ENCODE measurements at regions not wholly inside any gene's neighbourhood (a gene's known extent, or its start where the extent isn't known, plus 50 kb on each side); places are given as distances from the start of the nearest gene placed in this dataset.

DNA sequence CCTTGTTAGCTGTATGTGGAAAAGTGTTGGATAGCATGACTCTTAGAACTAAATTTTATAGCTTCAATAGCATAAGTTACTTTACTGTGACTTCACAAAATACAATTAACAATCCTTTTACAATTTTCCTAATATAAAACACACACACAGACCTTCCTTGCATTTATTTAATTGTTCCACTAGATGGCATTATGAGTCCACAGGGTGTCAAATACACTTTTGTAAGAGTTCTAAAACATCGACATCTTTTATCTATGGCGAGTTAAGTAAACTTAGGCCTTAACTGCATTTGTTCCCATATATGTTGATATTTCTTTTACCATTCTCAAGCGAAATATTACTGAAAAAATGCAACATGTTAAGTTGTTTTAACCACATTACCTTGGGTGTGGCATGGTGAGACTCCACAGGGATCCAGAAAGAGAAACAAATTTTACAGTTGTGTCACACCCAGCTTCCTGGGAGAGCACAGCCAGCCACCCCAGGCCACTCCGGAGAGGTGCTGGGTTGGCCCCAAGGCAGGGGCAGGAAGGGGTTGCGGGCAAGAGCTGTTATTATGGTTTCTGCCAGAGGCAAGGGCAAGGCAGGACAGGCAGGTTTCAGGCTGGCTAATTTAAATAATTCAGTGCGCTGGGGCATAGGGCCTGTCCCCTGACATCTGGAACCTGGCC lies 312.4 kb upstream of the MC4R start:
- Histone ChIP-seq H3K9me3 (ENCODE audit: control insufficient read depth in 2 of 2, insufficient read depth in 1 of 2, low read length in 1 of 2) (no peaks in the 10 kb centered on the region), H3K27ac (ENCODE audit: low read depth in 1 of 2, low read length in 1 of 2) (no peak overlapping the region), H3K4me1 (ENCODE audit: control insufficient read depth in 2 of 2, insufficient read depth in 2 of 2, low read length in 2 of 2) (no peaks in the 10 kb centered on the region), H3K27me3 (ENCODE audit: control insufficient read depth in 2 of 2, insufficient read depth in 1 of 2, low read length in 1 of 2) (no peaks in the 10 kb centered on the region), H3K4me3 (ENCODE audit: low read length in 2 of 2) (no peak overlapping the region), H3K36me3 (ENCODE audit: control insufficient read depth in 2 of 2, insufficient read depth in 2 of 2, low read length in 1 of 2) (no peaks in the 10 kb centered on the region)
- 45% methylated on average over 6 of the region's 6 CpGs for WGBS
- DNase-seq (ENCODE audit: low read depth in 6 of 9, low spot score in 9 of 9): peak in 2 of 9 donors; percentile 1 to 11

DNA sequence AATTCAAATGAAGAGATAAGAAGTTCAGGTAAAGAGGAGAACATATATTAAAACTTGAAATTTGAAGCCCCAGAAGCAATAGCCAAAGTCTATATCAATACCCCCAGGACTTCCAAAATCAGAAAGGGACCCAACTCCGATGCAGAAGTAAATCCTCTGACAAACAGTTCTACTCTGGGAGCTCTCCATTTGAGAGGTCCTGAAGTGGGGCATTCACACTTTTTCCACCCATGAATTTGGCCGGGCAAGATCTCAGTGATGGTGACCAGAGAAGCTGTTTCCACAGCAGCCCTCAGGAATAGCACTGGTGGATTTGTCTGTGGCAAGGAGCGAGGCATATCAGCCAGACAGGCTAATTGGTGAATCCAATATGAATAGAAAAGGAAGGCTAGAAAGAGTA lies 313.6 kb upstream of the MC4R start:
- Histone ChIP-seq H3K36me3 (ENCODE audit: control insufficient read depth in 2 of 2, insufficient read depth in 2 of 2, low read length in 1 of 2) (no peaks in the 10 kb centered on the region), H3K9me3 (ENCODE audit: control insufficient read depth in 2 of 2, insufficient read depth in 1 of 2, low read length in 1 of 2) (no peaks in the 10 kb centered on the region), H3K27me3 (ENCODE audit: control insufficient read depth in 2 of 2, insufficient read depth in 1 of 2, low read length in 1 of 2) (no peaks in the 10 kb centered on the region), H3K4me3 (ENCODE audit: low read length in 2 of 2) (no peak overlapping the region), H3K4me1 (ENCODE audit: control insufficient read depth in 2 of 2, insufficient read depth in 2 of 2, low read length in 2 of 2) (no peaks in the 10 kb centered on the region), H3K27ac (ENCODE audit: low read depth in 1 of 2, low read length in 1 of 2) (no peak overlapping the region)
- no peak for DNase-seq (ENCODE audit: low read depth in 6 of 9, low spot score in 9 of 9)
- WGBS: 90% methylated on average over 3 of the region's 3 CpGs

DNA sequence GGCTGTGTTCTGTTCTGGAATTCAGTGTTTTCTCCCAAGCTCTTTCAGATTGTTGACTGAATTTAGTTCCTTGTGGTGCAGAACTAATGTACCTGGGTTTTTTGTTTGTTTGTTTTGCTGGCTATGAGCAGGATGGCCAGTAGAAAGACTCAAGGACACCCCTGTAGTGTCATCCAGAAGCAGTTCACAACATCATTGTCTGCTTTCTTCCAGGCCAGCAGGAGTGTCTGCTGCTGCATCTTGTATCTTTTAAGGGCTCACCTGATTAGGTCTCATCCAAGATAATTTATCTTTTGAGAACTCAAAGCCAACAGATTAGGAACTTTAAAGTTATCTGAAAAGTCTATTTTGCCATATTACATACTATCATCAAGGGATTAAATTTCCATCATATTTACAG lies 318.5 kb upstream of the MC4R start:
- H3K36me3 ChIP-seq (ENCODE audit: control insufficient read depth in 2 of 2, insufficient read depth in 2 of 2, low read length in 1 of 2): no peaks in the 10 kb centered on the region
- H3K9me3 ChIP-seq (ENCODE audit: control insufficient read depth in 2 of 2, insufficient read depth in 1 of 2, low read length in 1 of 2): no peaks in the 10 kb centered on the region
- H3K27ac ChIP-seq (ENCODE audit: low read depth in 1 of 2, low read length in 1 of 2): no peak overlapping the region
- no peaks in the 10 kb centered on the region for H3K27me3 ChIP-seq (ENCODE audit: control insufficient read depth in 2 of 2, insufficient read depth in 1 of 2, low read length in 1 of 2)
- no peaks in the 10 kb centered on the region for H3K4me1 ChIP-seq (ENCODE audit: control insufficient read depth in 2 of 2, insufficient read depth in 2 of 2, low read length in 2 of 2)
- H3K4me3 ChIP-seq (ENCODE audit: low read length in 2 of 2): no peak overlapping the region
- DNase-seq (ENCODE audit: low read depth in 6 of 9, low spot score in 9 of 9): no peak

DNA sequence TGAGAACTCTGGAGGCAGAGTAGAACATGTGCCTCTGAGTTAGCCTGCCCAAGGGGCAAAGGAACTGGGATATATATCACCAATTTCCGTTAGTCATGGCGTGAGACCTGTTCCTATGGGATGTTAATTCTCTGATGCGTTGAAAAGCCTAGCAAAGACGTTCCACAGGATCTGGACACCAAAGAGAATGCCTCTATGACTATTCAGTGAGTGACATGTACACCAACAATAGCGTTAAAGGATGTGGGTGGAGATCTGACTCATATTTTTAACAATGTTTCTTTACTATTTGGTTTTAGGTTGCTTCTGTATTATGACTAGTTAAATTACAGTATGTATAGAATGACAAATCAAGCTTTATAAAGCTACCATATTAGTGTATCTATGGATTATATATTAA lies 320.9 kb upstream of the MC4R start:
- H3K4me3 ChIP-seq (ENCODE audit: low read length in 2 of 2): no peak overlapping the region
- 93% methylated on average over 5 of the region's 5 CpGs for WGBS
- DNase-seq (ENCODE audit: low read depth in 6 of 9, low spot score in 9 of 9): no peak
- H3K4me1 ChIP-seq (ENCODE audit: control insufficient read depth in 2 of 2, insufficient read depth in 2 of 2, low read length in 2 of 2): no peaks in the 10 kb centered on the region
- H3K27ac ChIP-seq (ENCODE audit: low read depth in 1 of 2, low read length in 1 of 2): no peak overlapping the region
- H3K9me3 ChIP-seq (ENCODE audit: control insufficient read depth in 2 of 2, insufficient read depth in 1 of 2, low read length in 1 of 2): no peaks in the 10 kb centered on the region
- no peaks in the 10 kb centered on the region for H3K27me3 ChIP-seq (ENCODE audit: control insufficient read depth in 2 of 2, insufficient read depth in 1 of 2, low read length in 1 of 2)
- H3K36me3 ChIP-seq (ENCODE audit: control insufficient read depth in 2 of 2, insufficient read depth in 2 of 2, low read length in 1 of 2): no peaks in the 10 kb centered on the region

DNA sequence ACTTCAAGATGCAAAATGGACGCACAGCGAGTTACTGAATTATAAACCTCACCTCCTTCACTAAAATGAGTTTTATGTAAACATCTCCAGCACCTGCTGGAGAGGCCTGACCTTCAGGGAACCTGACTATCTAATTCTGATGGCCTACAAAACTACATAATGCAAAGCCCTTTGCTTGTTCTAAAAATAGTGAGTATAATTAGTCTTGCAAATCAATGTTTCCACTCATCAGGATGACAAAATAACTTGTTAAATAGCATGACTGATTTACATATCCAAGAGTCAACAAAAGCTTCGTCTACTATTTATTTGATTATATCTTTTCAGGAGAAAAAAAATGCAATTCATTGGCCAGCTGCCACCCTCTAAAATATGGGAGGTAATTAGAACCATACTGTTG lies 326.3 kb upstream of the MC4R start:
- H3K27me3 ChIP-seq (ENCODE audit: control insufficient read depth in 2 of 2, insufficient read depth in 1 of 2, low read length in 1 of 2): no peaks in the 10 kb centered on the region
- H3K36me3 ChIP-seq (ENCODE audit: control insufficient read depth in 2 of 2, insufficient read depth in 2 of 2, low read length in 1 of 2): no peaks in the 10 kb centered on the region
- H3K9me3 ChIP-seq (ENCODE audit: control insufficient read depth in 2 of 2, insufficient read depth in 1 of 2, low read length in 1 of 2): no peaks in the 10 kb centered on the region
- no peak overlapping the region for H3K27ac ChIP-seq (ENCODE audit: low read depth in 1 of 2, low read length in 1 of 2)
- no peak for DNase-seq (ENCODE audit: low read depth in 6 of 9, low spot score in 9 of 9)
- no peak overlapping the region for H3K4me3 ChIP-seq (ENCODE audit: low read length in 2 of 2)
- no peaks in the 10 kb centered on the region for H3K4me1 ChIP-seq (ENCODE audit: control insufficient read depth in 2 of 2, insufficient read depth in 2 of 2, low read length in 2 of 2)
- 95% methylated on average over 3 of the region's 3 CpGs for WGBS

DNA sequence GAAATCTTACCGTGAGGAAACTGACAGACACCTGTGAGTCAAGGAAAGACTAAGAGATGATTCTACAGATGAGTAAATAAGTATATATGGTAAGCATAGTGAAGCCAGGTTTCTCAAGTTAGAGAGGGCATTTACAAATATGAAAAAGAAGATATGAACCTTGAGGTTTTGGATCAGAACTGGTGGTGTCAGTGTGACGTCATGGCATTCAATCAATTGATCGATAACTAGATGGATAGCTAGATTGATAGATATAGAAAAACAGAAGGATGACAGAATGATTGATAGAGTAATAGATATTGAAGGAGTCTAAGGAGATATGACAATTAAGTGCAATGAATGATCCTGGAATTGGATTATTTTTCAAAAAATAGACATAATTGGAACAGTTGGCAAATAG lies 350.2 kb upstream of the MC4R start:
- Histone ChIP-seq H3K27ac (ENCODE audit: low read depth in 1 of 2, low read length in 1 of 2) (no peak overlapping the region), H3K27me3 (ENCODE audit: control insufficient read depth in 2 of 2, insufficient read depth in 1 of 2, low read length in 1 of 2) (no peaks in the 10 kb centered on the region), H3K36me3 (ENCODE audit: control insufficient read depth in 2 of 2, insufficient read depth in 2 of 2, low read length in 1 of 2) (no peaks in the 10 kb centered on the region), H3K4me1 (ENCODE audit: control insufficient read depth in 2 of 2, insufficient read depth in 2 of 2, low read length in 2 of 2) (no peaks in the 10 kb centered on the region), H3K4me3 (ENCODE audit: low read length in 2 of 2) (no peak overlapping the region), H3K9me3 (ENCODE audit: control insufficient read depth in 2 of 2, insufficient read depth in 1 of 2, low read length in 1 of 2) (no peaks in the 10 kb centered on the region)
- no peak for DNase-seq (ENCODE audit: low read depth in 6 of 9, low spot score in 9 of 9)
- 95% methylated on average over 3 of the region's 3 CpGs for WGBS

DNA sequence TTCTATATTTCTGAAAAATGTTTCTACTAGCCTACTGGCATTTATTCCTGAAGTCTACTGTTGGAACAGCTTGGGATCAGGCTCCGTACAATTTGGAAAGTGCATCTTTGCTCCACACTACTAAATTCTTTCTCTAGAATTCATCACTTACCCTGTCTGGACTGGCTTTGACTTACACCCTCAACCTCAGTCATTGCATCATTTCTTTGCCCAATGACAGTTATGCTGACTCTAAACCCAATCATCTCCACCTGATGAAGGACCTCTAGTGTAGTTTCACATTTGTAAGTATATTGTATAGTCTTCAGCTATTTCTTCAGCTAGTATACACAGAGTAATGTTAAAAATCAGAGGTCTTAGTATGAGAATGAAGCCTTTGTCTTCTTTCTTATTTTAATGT lies 359.6 kb upstream of the MC4R start:
- H3K36me3 ChIP-seq (ENCODE audit: control insufficient read depth in 2 of 2, insufficient read depth in 2 of 2, low read length in 1 of 2): no peaks in the 10 kb centered on the region
- no peaks in the 10 kb centered on the region for H3K9me3 ChIP-seq (ENCODE audit: control insufficient read depth in 2 of 2, insufficient read depth in 1 of 2, low read length in 1 of 2)
- H3K27ac ChIP-seq (ENCODE audit: low read depth in 1 of 2, low read length in 1 of 2): no peak overlapping the region
- H3K4me3 ChIP-seq (ENCODE audit: low read length in 2 of 2): no peak overlapping the region
- H3K4me1 ChIP-seq (ENCODE audit: control insufficient read depth in 2 of 2, insufficient read depth in 2 of 2, low read length in 2 of 2): no peaks in the 10 kb centered on the region
- H3K27me3 ChIP-seq (ENCODE audit: control insufficient read depth in 2 of 2, insufficient read depth in 1 of 2, low read length in 1 of 2): no peaks in the 10 kb centered on the region
- WGBS: 100% methylated on average over 1 of the region's 1 CpG
- DNase-seq (ENCODE audit: low read depth in 6 of 9, low spot score in 9 of 9): no peak

DNA sequence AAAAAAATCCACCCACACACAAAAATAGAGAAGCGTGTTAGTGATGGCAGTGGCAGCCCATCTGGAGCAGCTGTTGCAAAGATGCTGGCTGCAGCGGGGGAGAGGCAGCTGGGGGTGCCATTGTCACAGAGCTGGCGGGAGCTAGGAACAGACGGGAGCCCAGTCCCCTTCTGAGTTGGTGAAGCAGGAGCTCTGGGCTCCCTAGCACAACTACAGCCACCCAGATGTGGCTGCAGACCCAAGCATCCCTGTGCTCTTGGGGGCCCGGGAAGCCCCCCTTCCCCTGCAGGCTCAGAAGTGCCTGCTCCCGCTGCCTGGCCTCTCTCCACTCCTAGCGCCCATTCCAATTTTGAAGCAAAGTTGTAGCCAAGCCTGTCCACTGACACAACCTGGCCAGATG lies 366.6 kb upstream of the MC4R start:
- no peaks in the 10 kb centered on the region for H3K36me3 ChIP-seq (ENCODE audit: control insufficient read depth in 2 of 2, insufficient read depth in 2 of 2, low read length in 1 of 2)
- no peak overlapping the region for H3K4me3 ChIP-seq (ENCODE audit: low read length in 2 of 2)
- H3K27me3 ChIP-seq (ENCODE audit: control insufficient read depth in 2 of 2, insufficient read depth in 1 of 2, low read length in 1 of 2): no peaks in the 10 kb centered on the region
- H3K9me3 ChIP-seq (ENCODE audit: control insufficient read depth in 2 of 2, insufficient read depth in 1 of 2, low read length in 1 of 2): no peaks in the 10 kb centered on the region
- no peak for DNase-seq (ENCODE audit: low read depth in 6 of 9, low spot score in 9 of 9)
- 95% methylated on average over 7 of the region's 7 CpGs for WGBS
- H3K27ac ChIP-seq (ENCODE audit: low read depth in 1 of 2, low read length in 1 of 2): no peak overlapping the region
- no peaks in the 10 kb centered on the region for H3K4me1 ChIP-seq (ENCODE audit: control insufficient read depth in 2 of 2, insufficient read depth in 2 of 2, low read length in 2 of 2)

DNA sequence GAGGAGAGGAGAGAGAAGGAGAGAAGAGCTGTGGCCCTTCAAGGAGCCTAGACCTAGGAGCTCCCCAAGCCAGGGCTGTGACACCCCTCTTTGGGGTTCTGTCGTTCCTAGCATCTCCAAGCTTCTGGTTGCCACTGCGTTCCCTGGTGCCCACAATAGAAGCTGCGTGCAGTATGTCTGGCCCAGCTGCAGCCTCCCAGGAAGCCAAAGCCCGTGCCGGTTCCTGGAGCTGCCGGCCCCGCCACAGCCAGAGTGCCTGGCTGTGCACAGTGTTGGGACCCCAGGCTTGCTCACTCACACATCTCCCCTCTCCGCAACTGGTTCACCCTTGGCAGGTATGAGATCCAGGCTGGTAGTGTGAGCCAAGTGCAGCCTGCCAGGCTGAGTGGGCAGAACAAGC lies 367.7 kb upstream of the MC4R start:
- no peak overlapping the region for H3K4me3 ChIP-seq (ENCODE audit: low read length in 2 of 2)
- no peak for DNase-seq (ENCODE audit: low read depth in 6 of 9, low spot score in 9 of 9)
- WGBS: 90% methylated on average over 8 of the region's 8 CpGs
- H3K36me3 ChIP-seq (ENCODE audit: control insufficient read depth in 2 of 2, insufficient read depth in 2 of 2, low read length in 1 of 2): no peaks in the 10 kb centered on the region
- H3K9me3 ChIP-seq (ENCODE audit: control insufficient read depth in 2 of 2, insufficient read depth in 1 of 2, low read length in 1 of 2): no peaks in the 10 kb centered on the region
- no peaks in the 10 kb centered on the region for H3K4me1 ChIP-seq (ENCODE audit: control insufficient read depth in 2 of 2, insufficient read depth in 2 of 2, low read length in 2 of 2)
- H3K27me3 ChIP-seq (ENCODE audit: control insufficient read depth in 2 of 2, insufficient read depth in 1 of 2, low read length in 1 of 2): no peaks in the 10 kb centered on the region
- H3K27ac ChIP-seq (ENCODE audit: low read depth in 1 of 2, low read length in 1 of 2): no peak overlapping the region

DNA sequence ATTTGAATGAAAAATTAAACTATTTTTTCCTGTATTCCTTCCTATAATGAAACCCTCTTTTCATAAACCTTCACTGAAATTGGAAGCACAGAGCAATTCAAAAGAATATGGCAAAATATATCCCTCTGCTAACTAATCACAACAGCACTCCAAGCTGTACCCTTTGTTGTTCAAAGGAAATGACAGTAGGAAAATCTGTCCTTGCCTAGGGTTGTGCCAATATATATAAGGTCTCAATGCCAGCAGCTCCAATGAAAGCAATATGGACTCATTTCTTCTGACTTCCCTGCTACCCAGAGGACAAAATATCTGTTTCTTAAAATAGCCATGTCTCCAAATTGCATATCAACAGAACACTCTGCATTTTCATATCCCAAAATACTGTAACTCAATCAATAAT lies 373.9 kb upstream of the MC4R start:
- DNase-seq (ENCODE audit: low read depth in 6 of 9, low spot score in 9 of 9): no peak
- Histone ChIP-seq H3K27ac (ENCODE audit: low read depth in 1 of 2, low read length in 1 of 2) (no peak overlapping the region), H3K4me3 (ENCODE audit: low read length in 2 of 2) (no peak overlapping the region), H3K27me3 (ENCODE audit: control insufficient read depth in 2 of 2, insufficient read depth in 1 of 2, low read length in 1 of 2) (no peaks in the 10 kb centered on the region), H3K9me3 (ENCODE audit: control insufficient read depth in 2 of 2, insufficient read depth in 1 of 2, low read length in 1 of 2) (no peaks in the 10 kb centered on the region), H3K36me3 (ENCODE audit: control insufficient read depth in 2 of 2, insufficient read depth in 2 of 2, low read length in 1 of 2) (no peaks in the 10 kb centered on the region), H3K4me1 (ENCODE audit: control insufficient read depth in 2 of 2, insufficient read depth in 2 of 2, low read length in 2 of 2) (no peaks in the 10 kb centered on the region)
